Caco-2 (cell line): ENCODE measurements at regions not wholly inside any gene's neighbourhood (a gene's known extent, or its start where the extent isn't known, plus 50 kb on each side); places are given as distances from the start of the nearest gene placed in this dataset.

Source experiments
- BruUV-seq: library from RNA; stranded (reverse); fragments of 400-500 nt; replicated peaks from 2 replicates; lab custom pipeline; 2021; lab: Mats Ljungman, UMichigan
- CTCF ChIA-PET: fragments of 300-600 bp; sonication (Branson Sonifier 250); formaldehyde crosslinking; loops from one replicate; lab custom pipeline; 2022; ENCODE audit warnings: antibody characterized with exemption; lab: Charles Lee
- POLR2A ChIA-PET: fragments of 300-600 bp; sonication (Branson Sonifier 250); formaldehyde crosslinking; loops from one replicate; lab custom pipeline; 2022; ENCODE audit warnings: antibody characterized with exemption; lab: Charles Lee
- DNase-seq, 2 experiments: peaks; one replicate each; pipeline versions ENCODE4 v3.0.0 to v3.0.0-alpha.2; 2020 to 2022
- H3K27me3 ChIP-seq: replicated peaks from 2 replicates; pipeline ENCODE4 v1.6.0; 2011; ENCODE audit warnings: low read length; ENCODE audit not compliant: control insufficient read depth, insufficient read depth
- H3K36me3 ChIP-seq: 2 replicates; pipeline ENCODE4 v1.5.1; 2011; ENCODE audit warnings: low read length; ENCODE audit not compliant: control insufficient read depth, insufficient read depth
- H3K4me1 ChIP-seq: fragments of 250-450 bp; sonication (Bioruptor Pico); 2 replicates; pipeline ENCODE4 v1.5.1; 2020; ENCODE audit warnings: mild to moderate bottlenecking
- H3K4me3 ChIP-seq: 2 replicates; pipeline ENCODE4 v1.5.1; 2011; ENCODE audit warnings: low read depth, mild to moderate bottlenecking, control low read depth, low read length
- H3K9me3 ChIP-seq: fragments of 250-450 bp; sonication (Bioruptor Pico); 2 replicates; pipeline ENCODE4 v1.5.1; 2020; ENCODE audit warnings: mild to moderate bottlenecking, moderate library complexity
- H3K27ac Mint-ChIP-seq: one replicate; pipeline ENCODE4 v1.8.0; 2022; ENCODE audit warnings: mixed read lengths; ENCODE audit not compliant: unreplicated experiment
- H3K27me3 Mint-ChIP-seq: one replicate; pipeline ENCODE4 v1.8.0; 2022; ENCODE audit warnings: mixed read lengths; ENCODE audit not compliant: insufficient read depth, unreplicated experiment
- H3K36me3 Mint-ChIP-seq: one replicate; pipeline ENCODE4 v1.8.0; 2022; ENCODE audit warnings: mild to moderate bottlenecking, mixed read lengths; ENCODE audit not compliant: insufficient read depth, unreplicated experiment
- H3K4me1 Mint-ChIP-seq: one replicate; pipeline ENCODE4 v1.8.0; 2022; ENCODE audit warnings: low read depth, mixed read lengths; ENCODE audit not compliant: unreplicated experiment
- H3K4me3 Mint-ChIP-seq: one replicate; pipeline ENCODE4 v1.8.0; 2022; ENCODE audit warnings: mild to moderate bottlenecking, moderate library complexity, mixed read lengths; ENCODE audit not compliant: unreplicated experiment
- H3K9me3 Mint-ChIP-seq: one replicate; pipeline ENCODE4 v1.8.0; 2022; ENCODE audit warnings: mixed read lengths; ENCODE audit not compliant: unreplicated experiment
- intact Hi-C: fragments of 100-400 bp; cut with micrococcal nuclease; formaldehyde crosslinking; loops from one replicate; pipeline ENCODE4 v1.10.0; 2022; ENCODE audit not compliant: unreplicated experiment
- TF ChIP-seq, protein P1 (sequence below), 2 experiments: fragments of 200-600 bp in 1 of 2; IDR thresholded peaks; 1 replicate in 1 of 2; 2 replicates in 1 of 2; pipeline versions ENCODE4 v1.5.1 to v1.8.0; 2011 to 2022; ENCODE audit warnings: antibody characterized with exemption in 1 of 2, control low read depth in 1 of 2, inconsistent platforms in 1 of 2, low read depth in 1 of 2, low read length in 1 of 2, mild to moderate bottlenecking in 1 of 2, moderate library complexity in 1 of 2; ENCODE audit not compliant: insufficient read depth in 1 of 2, severe bottlenecking in 1 of 2, unreplicated experiment in 1 of 2

DNA sequence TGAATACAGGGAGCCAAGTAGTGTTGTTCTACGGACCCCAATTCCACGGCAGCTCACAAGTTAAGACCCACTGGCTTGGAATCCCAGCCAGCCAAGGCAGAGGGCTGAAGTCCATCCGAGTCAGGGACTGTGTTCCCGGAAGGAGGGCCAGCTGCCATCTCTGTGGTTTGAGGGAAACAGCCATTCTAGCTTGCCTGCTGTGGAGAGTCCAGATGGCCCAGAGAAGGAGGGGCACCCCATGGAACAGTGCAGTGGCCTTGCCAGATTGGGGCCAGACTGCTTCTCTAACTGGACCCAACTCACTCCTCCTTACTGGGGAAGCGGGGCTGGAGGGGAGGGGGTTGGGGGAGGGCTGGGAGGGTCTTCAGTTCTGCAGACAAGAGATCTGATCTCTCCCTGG, 156.4 kb downstream of the FAM181B start:
- intact Hi-C loops: no loop called here
- Mint-ChIP-seq H3K27me3 (peaks cover 10% of the 10 kb centered on the region), H3K4me1 (peaks cover 5% of the 10 kb centered on the region), H3K9me3 (no peaks in the 10 kb centered on the region), H3K36me3 (no peaks in the 10 kb centered on the region), H3K27ac (no peak overlapping the region), H3K4me3 (no peak overlapping the region)
- Histone ChIP-seq H3K9me3 (no peaks in the 10 kb centered on the region), H3K4me3 (no peak overlapping the region), H3K27me3 (no peaks in the 10 kb centered on the region), H3K36me3 (no peaks in the 10 kb centered on the region), H3K4me1 (no peaks in the 10 kb centered on the region)
- TF ChIP-seq, protein P1, sequence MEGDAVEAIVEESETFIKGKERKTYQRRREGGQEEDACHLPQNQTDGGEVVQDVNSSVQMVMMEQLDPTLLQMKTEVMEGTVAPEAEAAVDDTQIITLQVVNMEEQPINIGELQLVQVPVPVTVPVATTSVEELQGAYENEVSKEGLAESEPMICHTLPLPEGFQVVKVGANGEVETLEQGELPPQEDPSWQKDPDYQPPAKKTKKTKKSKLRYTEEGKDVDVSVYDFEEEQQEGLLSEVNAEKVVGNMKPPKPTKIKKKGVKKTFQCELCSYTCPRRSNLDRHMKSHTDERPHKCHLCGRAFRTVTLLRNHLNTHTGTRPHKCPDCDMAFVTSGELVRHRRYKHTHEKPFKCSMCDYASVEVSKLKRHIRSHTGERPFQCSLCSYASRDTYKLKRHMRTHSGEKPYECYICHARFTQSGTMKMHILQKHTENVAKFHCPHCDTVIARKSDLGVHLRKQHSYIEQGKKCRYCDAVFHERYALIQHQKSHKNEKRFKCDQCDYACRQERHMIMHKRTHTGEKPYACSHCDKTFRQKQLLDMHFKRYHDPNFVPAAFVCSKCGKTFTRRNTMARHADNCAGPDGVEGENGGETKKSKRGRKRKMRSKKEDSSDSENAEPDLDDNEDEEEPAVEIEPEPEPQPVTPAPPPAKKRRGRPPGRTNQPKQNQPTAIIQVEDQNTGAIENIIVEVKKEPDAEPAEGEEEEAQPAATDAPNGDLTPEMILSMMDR (IDR thresholded peaks at IDR 0.05; ENCODE audit: insufficient read depth in 1 of 2, low read depth in 1 of 2, low read length in 1 of 2, severe bottlenecking in 1 of 2, unreplicated experiment in 1 of 2): no peak
- BruUV-seq: no TSS peak
- CTCF ChIA-PET: no interaction called here
- no peak for DNase-seq
- POLR2A ChIA-PET: no interaction called here

GRCh38 chr11:82560836-82561235, 172.8 kb downstream of the FAM181B start:
- Histone ChIP-seq H3K4me1 (no peaks in the 10 kb centered on the region), H3K27me3 (no peaks in the 10 kb centered on the region), H3K4me3 (no peak overlapping the region), H3K9me3 (no peaks in the 10 kb centered on the region), H3K36me3 (no peaks in the 10 kb centered on the region)
- Mint-ChIP-seq H3K9me3 (no peaks in the 10 kb centered on the region), H3K36me3 (no peaks in the 10 kb centered on the region), H3K27me3 (peaks cover 14% of the 10 kb centered on the region), H3K27ac (no peak overlapping the region), H3K4me3 (no peak overlapping the region), H3K4me1 (no peaks in the 10 kb centered on the region)
- no peak for DNase-seq
- CTCF ChIA-PET: no interaction called here
- TF ChIP-seq, protein P1 (IDR thresholded peaks at IDR 0.05; ENCODE audit: insufficient read depth in 1 of 2, low read depth in 1 of 2, low read length in 1 of 2, severe bottlenecking in 1 of 2, unreplicated experiment in 1 of 2): no peak
- POLR2A ChIA-PET: no interaction called here
- intact Hi-C loops: no loop called here
- no TSS peak for BruUV-seq

GRCh38 chr11:82559609-82560008, 174.1 kb downstream of the FAM181B start:
- Histone ChIP-seq H3K4me3 (no peak overlapping the region), H3K4me1 (no peaks in the 10 kb centered on the region), H3K27me3 (no peaks in the 10 kb centered on the region), H3K9me3 (no peaks in the 10 kb centered on the region), H3K36me3 (no peaks in the 10 kb centered on the region)
- Mint-ChIP-seq H3K4me3 (no peak overlapping the region), H3K36me3 (no peaks in the 10 kb centered on the region), H3K9me3 (no peaks in the 10 kb centered on the region), H3K27me3 (peaks cover 9% of the 10 kb centered on the region), H3K4me1 (no peaks in the 10 kb centered on the region), H3K27ac (no peak overlapping the region)
- POLR2A ChIA-PET: no interaction called here
- TF ChIP-seq, protein P1 (IDR thresholded peaks at IDR 0.05; ENCODE audit: insufficient read depth in 1 of 2, low read depth in 1 of 2, low read length in 1 of 2, severe bottlenecking in 1 of 2, unreplicated experiment in 1 of 2): no peak
- CTCF ChIA-PET: no interaction called here
- no TSS peak for BruUV-seq
- DNase-seq: no peak
- intact Hi-C loops: no loop called here
